Spleen (tissue), 3 donors: ENCODE measurements at regions not wholly inside any gene's neighbourhood (a gene's known extent, or its start where the extent isn't known, plus 50 kb on each side); places are given as distances from the start of the nearest gene placed in this dataset.

Source experiments
- POLR2A ChIP-seq, 3 donors: fragments of 450-650 bp; IDR thresholded peaks; one replicate each; pipeline ENCODE4 v1.5.1; 2017; ENCODE audit warnings: antibody characterized with exemption in 3 of 3, mild to moderate bottlenecking in 1 of 3
- POLR2AphosphoS5 ChIP-seq, 3 donors: sonication (generic); formaldehyde crosslinking; IDR thresholded peaks; one replicate each; pipeline ENCODE4 v1.5.1; 2017; ENCODE audit warnings: antibody characterized with exemption in 3 of 3

DNA sequence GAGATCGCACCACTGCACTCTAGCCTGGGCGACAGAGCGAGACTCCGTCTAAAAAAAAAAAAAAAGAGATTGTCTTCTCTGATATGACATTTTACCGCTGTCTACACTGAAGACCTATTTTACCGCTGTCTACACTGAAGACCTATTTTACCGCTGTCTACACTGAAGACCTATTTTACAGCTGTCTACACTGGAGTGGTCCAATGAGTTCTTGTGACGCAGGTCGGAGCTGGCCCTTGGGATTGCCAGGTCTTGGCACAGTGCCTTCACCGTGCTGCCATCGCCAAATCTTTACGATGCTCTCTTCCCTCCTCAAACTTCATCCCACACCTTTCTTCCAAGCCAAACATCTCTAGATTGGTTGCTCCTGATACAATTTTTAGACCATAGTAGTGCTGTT lies 183.1 kb upstream of the FAT1 start:
- TF ChIP-seq POLR2AphosphoS5 (IDR thresholded peaks at IDR 0.05) (no peak), POLR2A (IDR thresholded peaks at IDR 0.05) (no peak)
